AG09309 (cell line): ENCODE measurements at regions not wholly inside any gene's neighbourhood (a gene's known extent, or its start where the extent isn't known, plus 50 kb on each side); places are given as distances from the start of the nearest gene placed in this dataset.

Experiments
- DNase-seq: peaks from one replicate; pipeline ENCODE4 v3.0.0-alpha.2; 2010; ENCODE audit warnings: low read depth
- H3K4me3 ChIP-seq: 2 replicates; pipeline ENCODE4 v1.5.1; 2011; ENCODE audit warnings: mild to moderate bottlenecking, low read depth, low read length, moderate library complexity; ENCODE audit not compliant: control insufficient read depth
- TF ChIP-seq, protein P1 (sequence below): IDR thresholded peaks from 2 replicates; pipeline ENCODE4 v1.5.1; 2011; ENCODE audit warnings: mild to moderate bottlenecking, low read depth, low read length, inconsistent platforms; ENCODE audit not compliant: insufficient read depth, control insufficient read depth; ENCODE audit errors: missing control alignments

DNA sequence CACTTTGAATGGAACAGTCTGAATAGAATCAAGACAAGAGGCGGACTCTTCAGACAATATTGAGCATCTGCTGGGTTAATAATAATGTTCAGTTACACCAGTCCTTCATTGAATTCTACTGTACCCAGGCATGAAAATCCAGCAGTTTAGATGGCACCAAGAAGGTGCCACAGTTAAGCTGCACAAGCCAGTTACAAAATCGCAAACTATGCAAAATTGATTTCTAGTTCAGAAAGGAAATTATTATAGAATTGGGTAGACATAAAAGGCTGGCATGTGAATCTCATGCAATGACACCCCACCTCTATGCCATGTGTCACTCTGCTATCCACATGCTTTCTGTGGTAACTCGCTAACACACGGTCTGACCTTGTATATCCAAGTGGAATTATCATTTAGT is 105.8 kb upstream of the VCX3A start:
- H3K4me3 ChIP-seq = no peak overlapping the region
- TF ChIP-seq, protein P1, sequence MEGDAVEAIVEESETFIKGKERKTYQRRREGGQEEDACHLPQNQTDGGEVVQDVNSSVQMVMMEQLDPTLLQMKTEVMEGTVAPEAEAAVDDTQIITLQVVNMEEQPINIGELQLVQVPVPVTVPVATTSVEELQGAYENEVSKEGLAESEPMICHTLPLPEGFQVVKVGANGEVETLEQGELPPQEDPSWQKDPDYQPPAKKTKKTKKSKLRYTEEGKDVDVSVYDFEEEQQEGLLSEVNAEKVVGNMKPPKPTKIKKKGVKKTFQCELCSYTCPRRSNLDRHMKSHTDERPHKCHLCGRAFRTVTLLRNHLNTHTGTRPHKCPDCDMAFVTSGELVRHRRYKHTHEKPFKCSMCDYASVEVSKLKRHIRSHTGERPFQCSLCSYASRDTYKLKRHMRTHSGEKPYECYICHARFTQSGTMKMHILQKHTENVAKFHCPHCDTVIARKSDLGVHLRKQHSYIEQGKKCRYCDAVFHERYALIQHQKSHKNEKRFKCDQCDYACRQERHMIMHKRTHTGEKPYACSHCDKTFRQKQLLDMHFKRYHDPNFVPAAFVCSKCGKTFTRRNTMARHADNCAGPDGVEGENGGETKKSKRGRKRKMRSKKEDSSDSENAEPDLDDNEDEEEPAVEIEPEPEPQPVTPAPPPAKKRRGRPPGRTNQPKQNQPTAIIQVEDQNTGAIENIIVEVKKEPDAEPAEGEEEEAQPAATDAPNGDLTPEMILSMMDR = no peak
- DNase-seq = no peak

DNA sequence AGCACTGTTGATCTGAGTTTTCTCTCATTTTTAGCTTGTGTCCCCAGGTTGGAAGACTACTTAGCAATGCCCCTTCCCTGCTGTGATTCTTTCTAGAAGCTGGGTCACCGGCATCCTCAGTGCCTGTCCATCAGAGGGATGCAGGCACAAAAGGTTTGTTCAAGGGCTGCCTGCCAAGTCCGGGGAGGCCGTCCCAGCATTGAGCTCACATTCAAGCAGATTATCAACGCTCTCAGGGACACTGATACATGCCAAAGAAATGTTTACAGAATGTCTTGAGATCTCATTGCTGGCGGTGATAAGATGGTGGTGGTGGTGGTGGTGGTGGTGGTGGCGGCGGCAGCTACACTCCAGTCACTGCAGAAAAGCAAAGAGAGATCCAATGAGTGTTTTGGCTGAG is 79.6 kb upstream of the VCX3A start:
- no peak for DNase-seq
- TF ChIP-seq, protein P1 = no peak
- H3K4me3 ChIP-seq = no peak overlapping the region

DNA sequence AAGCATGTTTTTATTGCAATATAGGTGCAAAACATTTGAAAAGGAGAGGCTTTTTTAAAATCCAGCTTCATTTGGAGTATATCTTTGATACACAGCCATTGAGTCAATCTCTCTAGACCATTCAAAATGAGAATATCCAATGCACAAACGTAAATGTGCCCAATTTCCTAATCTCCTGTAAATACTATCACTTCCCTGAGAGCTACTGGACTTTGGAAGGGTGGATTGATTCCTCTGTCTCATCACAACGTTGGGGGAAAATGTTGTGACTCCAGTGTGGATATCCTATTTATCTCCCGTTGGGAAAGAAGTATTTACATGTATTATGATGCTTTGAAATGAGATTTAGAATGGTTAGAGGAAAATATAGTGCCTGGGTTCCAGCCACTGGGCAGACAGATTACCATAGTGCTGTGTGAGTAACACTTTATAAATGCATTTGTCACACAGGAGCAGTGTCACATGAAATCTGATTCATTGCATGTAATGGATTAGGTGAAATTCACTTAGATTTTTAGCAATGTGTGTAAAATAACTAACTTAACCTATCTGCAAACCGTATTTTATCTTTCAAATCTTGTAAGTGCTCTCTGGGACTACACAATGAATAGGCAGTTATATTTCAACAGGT is 64.4 kb upstream of the VCX3A start:
- DNase-seq = no peak

More for the DNA sequence above, 64.4 kb upstream of the VCX3A start:
- TF ChIP-seq, protein P1 = no peak
- no peak overlapping the region for H3K4me3 ChIP-seq
